GM12891 (cell line): ENCODE measurements at regions not wholly inside any gene's neighbourhood (a gene's known extent, or its start where the extent isn't known, plus 50 kb on each side); places are given as distances from the start of the nearest gene placed in this dataset.
"Not testable (repeated sequence)": the region's sequence is repeated elsewhere in the genome, so short reads cannot be mapped to it uniquely, and the experiment has no call there.

Experiments used
- POLR2A ChIP-seq: IDR thresholded peaks from 2 replicates; pipeline ENCODE4 v1.6.1; 2011; ENCODE audit warnings: low read depth, low read length, control low read depth
- POLR2AphosphoS5 ChIP-seq: IDR thresholded peaks from 2 replicates; pipeline ENCODE4 v1.6.1; 2011; ENCODE audit warnings: low read depth, low read length, control low read depth
- SPI1 ChIP-seq: IDR thresholded peaks from 2 replicates; pipeline ENCODE4 v1.6.1; 2011; ENCODE audit warnings: low read depth, low read length, control low read depth
- TAF1 ChIP-seq: IDR thresholded peaks from 2 replicates; pipeline ENCODE4 v1.6.1; 2011; ENCODE audit warnings: low read depth, low read length, control low read depth

DNA sequence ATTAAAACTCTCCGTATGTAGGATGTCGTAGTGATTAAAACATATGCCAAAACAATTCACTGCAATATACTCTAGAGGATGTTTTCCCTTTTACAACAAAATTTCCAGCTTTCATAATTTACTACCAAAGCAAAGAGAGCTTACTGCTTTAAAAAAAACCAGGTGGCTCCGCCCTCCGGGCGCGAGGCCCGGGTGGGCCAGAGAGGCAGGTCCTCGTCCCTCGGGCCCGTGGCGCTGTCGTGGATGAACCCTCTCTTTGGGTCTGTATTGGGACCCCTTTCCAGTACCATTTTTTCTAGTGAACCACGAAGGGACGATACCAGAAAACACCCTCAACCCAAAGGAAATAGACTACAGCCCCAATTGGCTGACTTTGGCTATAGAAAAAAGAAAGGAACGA is 698.5 kb downstream of the C6orf118 start:
- TF ChIP-seq POLR2A, SPI1, POLR2AphosphoS5, TAF1: not testable (repeated sequence)
